Skeletal muscle satellite cell (primary cell): ENCODE measurements at regions not wholly inside any gene's neighbourhood (a gene's known extent, or its start where the extent isn't known, plus 50 kb on each side); places are given as distances from the start of the nearest gene placed in this dataset.

Experiments used
- H3K27me3 ChIP-seq: 2 replicates; pipeline ENCODE4 v1.7.0; 2013; ENCODE audit warnings: low read length; ENCODE audit not compliant: control insufficient read depth, insufficient read depth
- H3K36me3 ChIP-seq: 2 replicates; pipeline ENCODE4 v1.7.0; 2013; ENCODE audit warnings: mild to moderate bottlenecking, control low read depth, low read length; ENCODE audit not compliant: insufficient read depth
- H3K4me1 ChIP-seq: 2 replicates; pipeline ENCODE4 v1.7.0; 2013; ENCODE audit warnings: low read length; ENCODE audit not compliant: control insufficient read depth, insufficient read depth
- H3K4me2 ChIP-seq: 2 replicates; pipeline ENCODE4 v1.7.0; 2013; ENCODE audit warnings: mild to moderate bottlenecking, low read length
- H3K4me3 ChIP-seq: 2 replicates; pipeline ENCODE4 v1.7.0; 2013; ENCODE audit warnings: low read length
- H3K9ac ChIP-seq: 2 replicates; pipeline ENCODE4 v1.7.0; 2013; ENCODE audit warnings: mild to moderate bottlenecking, low read depth, low read length, moderate library complexity
- H3K9me3 ChIP-seq: replicated peaks from 2 replicates; pipeline ENCODE4 v1.7.0; 2013; ENCODE audit warnings: mild to moderate bottlenecking, control low read depth, low read length

DNA sequence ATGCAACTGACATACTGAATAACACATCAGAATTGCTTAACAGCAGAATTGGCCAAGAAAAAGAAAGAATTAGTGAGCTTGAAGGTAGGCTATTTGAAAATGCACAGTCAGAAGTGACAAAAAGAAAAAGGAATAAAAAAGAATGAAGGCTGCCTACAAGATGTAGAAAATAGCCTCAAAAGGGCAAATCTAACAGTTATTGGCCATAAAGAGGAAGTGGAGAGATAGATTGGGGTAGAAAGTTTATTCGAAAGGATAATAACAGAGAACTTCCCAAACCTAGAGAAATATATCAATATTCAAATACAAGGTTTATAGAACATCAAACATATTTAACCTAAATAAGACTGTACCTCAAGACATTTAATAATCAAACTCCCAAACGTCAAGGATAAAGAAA lies 67.5 kb downstream of the ATP6V1G3 start:
- Histone ChIP-seq H3K27me3 (no peaks in the 10 kb centered on the region), H3K9me3 (no peaks in the 10 kb centered on the region), H3K9ac (no peak overlapping the region), H3K4me2 (no peak overlapping the region), H3K4me1 (peaks cover 4% of the 10 kb centered on the region), H3K36me3 (no peaks in the 10 kb centered on the region), H3K4me3 (no peak overlapping the region)

DNA sequence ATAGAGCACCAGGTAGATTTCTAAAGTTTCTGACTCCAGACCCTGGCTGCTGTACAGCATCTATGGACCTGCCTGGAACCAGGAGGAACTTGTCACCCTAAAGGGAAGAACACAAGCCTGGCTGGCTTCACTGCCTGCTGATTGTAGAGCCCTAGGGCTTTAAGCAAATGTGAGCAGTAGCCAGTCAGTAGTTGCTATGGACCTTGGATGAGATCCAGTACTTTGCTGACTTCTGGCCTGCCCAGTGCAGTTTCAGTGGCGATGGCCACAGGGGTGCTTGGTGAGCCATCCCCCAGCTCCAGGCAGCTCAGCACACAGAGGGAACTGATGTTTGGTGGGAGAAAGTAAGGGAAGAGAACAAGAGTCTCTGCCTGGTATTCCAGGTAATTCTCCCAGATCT lies 68.4 kb downstream of the ATP6V1G3 start:
- H3K9ac ChIP-seq: no peak overlapping the region
- no peaks in the 10 kb centered on the region for H3K9me3 ChIP-seq
- no peak overlapping the region for H3K4me3 ChIP-seq
- H3K36me3 ChIP-seq: no peaks in the 10 kb centered on the region
- H3K4me1 ChIP-seq: peaks cover 13% of the 10 kb centered on the region
- H3K4me2 ChIP-seq: no peak overlapping the region
- H3K27me3 ChIP-seq: no peaks in the 10 kb centered on the region

DNA sequence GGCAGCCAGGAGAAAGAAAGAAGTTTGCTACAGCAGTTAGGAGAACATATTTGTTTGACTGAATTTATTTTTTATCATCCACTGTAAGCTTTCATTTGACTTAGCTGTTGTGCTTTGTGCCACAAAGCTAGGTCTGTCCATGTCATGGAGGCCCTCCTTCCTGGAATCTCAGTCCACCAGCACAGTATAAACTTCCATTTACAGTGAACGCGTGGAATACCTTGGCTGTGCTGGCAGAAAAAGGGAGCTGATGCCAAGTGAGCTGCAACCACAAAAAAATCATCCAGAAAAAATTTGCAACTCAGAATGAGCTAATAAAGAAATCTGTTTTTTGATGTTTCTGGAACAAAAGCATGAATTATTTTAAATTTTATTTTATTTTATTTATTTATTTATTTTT lies 72.6 kb downstream of the ATP6V1G3 start:
- Histone ChIP-seq H3K4me3 (no peak overlapping the region), H3K36me3 (no peaks in the 10 kb centered on the region), H3K9ac (peak overlapping the region; percentile 16), H3K27me3 (no peaks in the 10 kb centered on the region), H3K4me1 (peaks cover 22% of the 10 kb centered on the region), H3K4me2 (no peak overlapping the region), H3K9me3 (no peaks in the 10 kb centered on the region)

DNA sequence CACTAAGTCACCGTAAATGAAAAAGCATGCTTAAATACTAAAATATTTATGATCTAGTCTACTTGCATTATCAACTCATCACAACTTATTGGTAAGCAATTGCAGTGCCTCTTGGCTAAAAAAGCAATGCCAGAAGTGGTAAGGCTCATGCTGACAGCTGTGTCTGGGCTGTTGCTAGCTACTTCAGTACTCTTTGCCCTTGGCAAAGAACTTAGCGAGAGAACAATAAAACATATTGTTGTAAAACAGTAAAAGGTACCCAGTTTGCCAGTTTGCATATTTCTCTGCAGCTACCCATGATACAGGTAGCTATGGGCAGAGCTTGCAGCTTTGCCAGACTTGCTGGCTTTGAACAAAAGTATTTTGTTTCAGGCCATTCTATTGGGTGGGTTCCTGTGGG lies 73.1 kb downstream of the ATP6V1G3 start:
- no peak overlapping the region for H3K4me3 ChIP-seq

DNA sequence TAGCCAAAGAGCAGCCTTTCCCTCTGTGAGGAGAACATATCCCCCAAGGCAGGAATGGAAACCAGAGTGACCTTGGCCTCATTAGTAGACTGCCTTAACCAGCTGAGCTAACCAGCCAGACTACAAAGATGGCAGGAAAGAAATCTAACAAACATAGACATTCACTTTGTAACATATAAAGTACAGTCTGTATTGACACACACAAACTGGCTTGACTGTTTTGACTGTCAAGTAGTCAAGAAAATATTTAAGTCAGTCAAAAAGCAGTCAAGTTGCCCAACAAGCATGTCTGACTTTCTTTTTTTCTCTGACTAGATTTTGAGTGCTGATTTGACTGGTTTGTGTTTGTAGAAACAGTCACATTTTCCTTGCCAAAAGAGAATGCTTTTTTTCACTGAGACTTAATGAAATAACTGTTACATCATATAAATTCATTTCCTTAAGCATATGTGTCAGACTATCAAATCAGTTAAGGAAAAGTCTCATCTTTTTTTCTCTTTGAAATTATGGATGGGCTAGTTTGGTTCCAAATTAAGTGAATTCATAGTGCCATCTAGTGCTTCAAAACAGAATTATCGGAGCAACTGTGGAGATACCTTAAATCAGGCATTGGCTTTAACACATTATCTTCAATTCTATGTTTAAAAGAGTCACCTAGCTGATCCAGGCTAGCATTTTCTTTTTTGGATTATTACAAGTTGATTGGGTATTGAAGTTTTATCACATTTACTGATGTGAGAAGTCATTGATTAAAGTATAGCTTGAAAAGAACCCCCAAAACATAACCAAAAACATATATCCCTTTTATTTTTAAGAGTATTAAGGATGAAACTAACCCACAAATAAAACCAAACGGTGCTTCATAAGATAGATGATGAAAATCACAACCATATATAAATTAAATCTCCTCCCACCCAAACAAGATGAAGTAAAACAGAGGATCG lies 75.0 kb downstream of the ATP6V1G3 start:
- Histone ChIP-seq H3K9ac (no peak overlapping the region), H3K27me3 (no peaks in the 10 kb centered on the region), H3K4me2 (no peak overlapping the region), H3K36me3 (no peaks in the 10 kb centered on the region), H3K9me3 (no peaks in the 10 kb centered on the region), H3K4me1 (peaks cover 31% of the 10 kb centered on the region), H3K4me3 (no peak overlapping the region)

More for the DNA sequence above, 73.1 kb downstream of the ATP6V1G3 start:
- Histone ChIP-seq H3K9me3 (no peaks in the 10 kb centered on the region), H3K4me1 (peaks cover 28% of the 10 kb centered on the region), H3K36me3 (no peaks in the 10 kb centered on the region), H3K4me2 (no peak overlapping the region), H3K9ac (no peak overlapping the region), H3K27me3 (no peaks in the 10 kb centered on the region)

DNA sequence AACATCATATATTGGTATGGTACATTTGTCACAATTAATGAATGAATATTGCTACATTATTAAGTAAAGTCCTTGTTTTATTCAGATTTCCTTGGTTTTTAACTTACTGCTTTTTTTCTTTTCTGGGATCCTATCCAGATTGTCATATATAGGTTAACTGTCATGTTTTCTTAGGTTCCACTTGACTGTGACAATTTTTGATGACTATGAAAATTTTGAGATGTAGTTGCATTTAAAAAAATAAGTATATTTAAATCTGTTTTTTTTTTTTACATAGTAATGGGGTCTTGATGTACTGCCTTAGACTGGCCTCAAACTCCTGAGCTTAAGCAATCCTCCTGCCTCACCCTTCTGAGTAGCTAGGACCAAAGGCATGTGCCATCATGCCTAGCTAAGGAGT lies 76.8 kb downstream of the ATP6V1G3 start:
- H3K9ac ChIP-seq: no peak overlapping the region
- peaks cover 31% of the 10 kb centered on the region for H3K4me1 ChIP-seq
- H3K4me3 ChIP-seq: no peak overlapping the region
- H3K27me3 ChIP-seq: no peaks in the 10 kb centered on the region
- no peaks in the 10 kb centered on the region for H3K36me3 ChIP-seq
- H3K4me2 ChIP-seq: no peak overlapping the region
- H3K9me3 ChIP-seq: no peaks in the 10 kb centered on the region

DNA sequence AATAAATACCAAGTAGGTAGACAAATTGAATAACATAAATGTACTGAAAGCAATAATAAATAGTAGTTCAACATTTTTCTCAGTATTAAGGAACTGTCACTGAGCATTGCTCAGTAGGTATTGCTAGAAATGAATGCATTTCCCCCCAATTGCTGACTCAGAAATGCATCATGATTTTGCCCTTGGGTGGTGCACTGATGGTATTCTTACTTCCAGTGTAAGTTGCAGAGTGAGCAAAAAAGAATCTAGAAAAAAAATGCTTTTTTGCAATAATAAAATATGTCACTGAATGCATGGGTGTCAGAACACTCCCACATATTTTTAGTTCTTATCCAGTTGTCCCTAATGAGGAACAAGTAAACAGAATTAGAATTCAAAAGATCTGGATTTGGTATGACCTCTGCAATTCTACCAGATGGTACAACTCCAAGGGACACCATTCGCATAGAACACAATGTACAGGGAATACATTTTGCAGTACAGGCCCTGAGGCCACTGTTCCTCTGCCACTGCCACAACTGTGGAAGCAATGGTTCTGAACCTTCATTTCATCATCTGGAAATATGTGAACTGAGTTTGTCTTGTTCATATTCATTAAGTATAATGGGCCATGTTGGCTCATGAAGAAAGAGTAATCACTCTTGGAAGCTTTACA lies 78.0 kb downstream of the ATP6V1G3 start:
- no peaks in the 10 kb centered on the region for H3K27me3 ChIP-seq
- no peak overlapping the region for H3K9ac ChIP-seq
- H3K9me3 ChIP-seq: no peaks in the 10 kb centered on the region
- H3K4me1 ChIP-seq: peaks cover 22% of the 10 kb centered on the region
- no peak overlapping the region for H3K4me3 ChIP-seq
- H3K36me3 ChIP-seq: no peaks in the 10 kb centered on the region
- H3K4me2 ChIP-seq: peak overlapping the region; percentile 25

DNA sequence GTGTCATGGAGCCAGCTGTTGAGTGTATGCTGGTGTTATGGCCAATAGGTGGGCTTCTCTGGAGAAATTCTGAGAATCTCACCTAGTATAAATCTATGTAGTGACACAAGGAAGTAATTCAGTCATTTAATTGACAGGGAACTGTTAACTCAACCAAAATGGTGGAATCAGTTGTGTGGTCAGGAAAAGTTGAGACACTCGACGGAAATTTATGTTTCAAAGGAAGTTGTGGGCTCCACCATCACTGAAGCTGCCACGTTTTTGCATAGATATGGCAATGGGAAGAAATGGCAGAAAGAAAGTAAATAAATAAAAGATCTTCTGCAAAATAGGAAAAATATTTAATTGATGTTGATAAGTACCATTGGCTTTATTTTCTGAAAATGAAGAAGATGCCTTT lies 84.5 kb downstream of the ATP6V1G3 start:
- H3K36me3 ChIP-seq: no peaks in the 10 kb centered on the region
- no peaks in the 10 kb centered on the region for H3K4me1 ChIP-seq
- no peak overlapping the region for H3K4me3 ChIP-seq
- H3K9ac ChIP-seq: no peak overlapping the region
- H3K9me3 ChIP-seq: no peaks in the 10 kb centered on the region
- H3K27me3 ChIP-seq: no peaks in the 10 kb centered on the region
- no peak overlapping the region for H3K4me2 ChIP-seq

DNA sequence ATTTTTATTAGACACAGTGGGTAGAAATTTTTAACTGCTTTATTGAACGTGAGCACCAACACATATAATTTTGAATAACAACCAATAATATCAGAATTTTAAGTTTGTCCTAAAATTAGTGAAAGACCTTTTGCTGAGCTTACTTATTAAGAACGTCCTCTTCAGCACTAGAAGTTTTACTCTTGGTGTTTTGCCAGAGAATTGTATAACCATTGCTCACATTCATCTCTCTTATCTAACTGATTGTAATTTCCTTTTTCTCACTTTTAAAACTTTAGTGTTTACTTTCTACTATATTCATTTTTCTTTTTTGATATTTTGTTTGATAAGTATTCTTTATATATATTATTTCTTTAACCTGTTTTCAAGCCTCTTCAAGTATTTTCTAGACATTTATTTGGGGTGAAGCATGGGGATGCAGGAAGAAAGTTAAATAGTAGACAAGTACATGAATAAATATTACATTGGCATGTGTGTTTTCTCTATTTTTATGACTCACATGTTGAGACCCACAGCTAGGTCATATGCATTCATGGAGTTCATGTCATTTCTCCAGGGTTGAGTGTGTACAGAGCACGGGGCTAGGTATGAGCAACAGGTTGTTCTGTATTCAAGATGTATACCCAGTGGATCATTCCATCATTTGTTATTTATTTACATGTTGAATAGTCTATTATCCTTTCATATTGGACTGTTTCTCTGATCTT lies 90.6 kb downstream of the ATP6V1G3 start:
- peaks cover 16% of the 10 kb centered on the region for H3K4me1 ChIP-seq
- no peak overlapping the region for H3K4me3 ChIP-seq
- no peaks in the 10 kb centered on the region for H3K27me3 ChIP-seq
- H3K4me2 ChIP-seq: no peak overlapping the region
- no peaks in the 10 kb centered on the region for H3K9me3 ChIP-seq
- no peak overlapping the region for H3K9ac ChIP-seq
- H3K36me3 ChIP-seq: no peaks in the 10 kb centered on the region

DNA sequence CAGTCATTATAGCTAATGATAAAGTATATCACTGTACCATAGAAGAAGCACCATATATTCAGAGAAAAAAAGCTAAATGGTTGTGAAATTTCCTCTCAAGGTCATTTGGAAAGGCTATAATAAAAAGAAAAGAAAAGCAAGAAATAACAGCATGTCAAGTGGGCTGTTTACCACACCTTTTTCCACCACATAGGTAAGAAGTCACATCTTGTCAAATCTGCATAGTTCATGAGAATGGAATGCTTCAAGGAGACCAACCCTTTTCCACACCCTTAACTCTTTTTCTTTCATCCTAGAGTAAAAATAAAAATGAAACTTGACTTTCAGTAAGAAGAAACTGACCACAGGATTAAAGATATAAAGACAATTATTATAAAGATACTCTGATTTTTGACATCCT lies 91.2 kb downstream of the ATP6V1G3 start:
- H3K27me3 ChIP-seq: no peaks in the 10 kb centered on the region
- no peak overlapping the region for H3K9ac ChIP-seq
- H3K4me1 ChIP-seq: peaks cover 20% of the 10 kb centered on the region
- H3K36me3 ChIP-seq: no peaks in the 10 kb centered on the region
- H3K4me2 ChIP-seq: no peak overlapping the region
- H3K4me3 ChIP-seq: no peak overlapping the region
- H3K9me3 ChIP-seq: no peaks in the 10 kb centered on the region

DNA sequence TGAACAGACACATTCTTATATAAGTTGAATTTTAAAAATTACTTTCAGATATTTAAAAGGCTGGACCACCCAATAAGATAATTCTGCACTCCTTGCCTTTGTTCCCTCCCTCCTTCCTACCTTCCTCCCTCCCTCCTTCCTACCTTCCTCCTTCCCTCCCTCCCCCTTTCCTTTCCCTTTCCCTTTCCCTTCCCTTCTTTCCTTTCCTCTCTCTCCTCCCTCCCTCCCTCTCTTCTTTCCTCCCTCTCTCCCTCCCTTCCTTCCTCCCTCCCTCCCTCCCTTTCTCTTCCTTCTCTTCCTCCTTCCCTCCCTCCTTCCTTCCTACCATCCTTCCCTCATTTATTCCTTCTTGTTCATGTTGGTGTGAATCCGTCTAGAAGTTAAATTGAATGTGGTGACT lies 93.0 kb downstream of the ATP6V1G3 start:
- H3K4me3 ChIP-seq: no peak overlapping the region
- no peak overlapping the region for H3K9ac ChIP-seq
- H3K4me1 ChIP-seq: peaks cover 32% of the 10 kb centered on the region
- H3K9me3 ChIP-seq: no peaks in the 10 kb centered on the region
- H3K36me3 ChIP-seq: no peaks in the 10 kb centered on the region
- H3K4me2 ChIP-seq: no peak overlapping the region
- no peaks in the 10 kb centered on the region for H3K27me3 ChIP-seq
